ENCODE measurements at regions not wholly inside any gene's neighbourhood (a gene's known extent, or its start where the extent isn't known, plus 50 kb on each side); places are given as distances from the start of the nearest gene placed in this dataset.

DNA sequence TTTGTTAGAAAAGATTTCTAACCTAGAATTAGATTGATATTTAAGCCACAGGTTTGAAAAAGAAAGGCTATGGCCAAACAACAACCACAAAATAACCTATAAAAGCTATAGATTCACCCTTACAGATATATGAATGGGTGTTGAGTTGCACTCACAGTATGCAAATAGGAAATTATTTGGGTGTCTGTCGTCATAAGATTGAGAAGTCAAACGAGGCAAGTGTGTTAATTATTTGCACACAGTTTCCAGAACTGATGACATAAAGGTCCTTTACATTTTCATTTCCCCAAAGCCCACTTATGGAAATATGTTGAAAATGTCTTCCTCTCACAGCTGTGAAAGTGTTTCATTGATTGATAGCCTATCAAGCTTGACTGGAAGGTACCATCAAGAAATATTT, 101.2 kb upstream of the CXCL13 start:
- TF ChIP-seq JARID2 (CRISPR knock-in tag; IDR thresholded peaks at IDR 0.05; ENCODE audit: insufficient replicate concordance): no peak
- no peak for TF ChIP-seq ZNF484 (CRISPR knock-in tag; IDR thresholded peaks at IDR 0.05; ENCODE audit: borderline replicate concordance, low read depth)
- TF ChIP-seq RFXANK (CRISPR knock-in tag; IDR thresholded peaks at IDR 0.05): no peak
- TF ChIP-seq AGO1 (IDR thresholded peaks at IDR 0.05; ENCODE audit: low read depth, low read length, poor library complexity, severe bottlenecking): no peak
- no peak overlapping the region for H3K4me3 ChIP-seq (replicated peaks in 1 of 3; ENCODE audit: insufficient read depth in 1 of 3, low read depth in 2 of 3, low read length in 3 of 3)
- no peak overlapping the region for H3K27ac ChIP-seq (ENCODE audit: extremely low read length, insufficient read depth, low read length)
- no peak for FAIRE-seq
- H4K20me1 ChIP-seq (ENCODE audit: insufficient read depth, low read length): no peaks in the 10 kb centered on the region
- peaks cover 0 to 5% of the 10 kb centered on the region in 2 experiments; a peak in 2 of 5 replicates for H3K27me3 ChIP-seq (ENCODE audit: control insufficient read depth in 1 of 2, insufficient read depth in 2 of 2, low read length in 2 of 2)
- in situ Hi-C loops (cut with HindIII; ENCODE audit: extremely low pct_ligation_motif_present, low pct_unique_long_range_greater_than_20kb): no loop called here
- POLR2A ChIA-PET: no interaction called here
- intact Hi-C loops (cut with micrococcal nuclease; ENCODE audit: unreplicated experiment): no loop called here
- H3K9me3 ChIP-seq (ENCODE audit: low read length): no peaks in the 10 kb centered on the region
- H2AFZ ChIP-seq (ENCODE audit: low read length): no peak overlapping the region
- no peaks in the 10 kb centered on the region for H3K36me3 ChIP-seq (replicated peaks in 1 of 2; ENCODE audit: control insufficient read depth in 1 of 2, insufficient read depth in 2 of 2, low read length in 2 of 2)
- DNase-seq (ENCODE audit: low spot score): no peak
- no peak overlapping the region for H3K9ac ChIP-seq (ENCODE audit: insufficient read depth, low read depth, low read length)
- CTCF ChIA-PET (ENCODE audit: low intra/inter-chr PET ratio, low total read pairs): no interaction called here
- H3K4me2 ChIP-seq (ENCODE audit: low read depth, low read length): no peak overlapping the region
- ATAC-seq: no peak
- no TSS peak for BruUV-seq (replicated peaks)
- no peaks in the 10 kb centered on the region for H3K79me2 ChIP-seq (ENCODE audit: insufficient read depth, low read length)
- H3K4me1 ChIP-seq (ENCODE audit: insufficient read depth, low read length): no peaks in the 10 kb centered on the region
- WGBS (ENCODE audit: low lambda C conversion rate): 3% methylated on average over 2 of the region's 2 CpGs

- Histone ChIP-seq H3K27ac (ENCODE audit: extremely low read length, insufficient read depth, low read length) (no peak overlapping the region), H3K36me3 (replicated peaks in 1 of 2; ENCODE audit: control insufficient read depth in 1 of 2, insufficient read depth in 2 of 2, low read length in 2 of 2) (no peaks in the 10 kb centered on the region), H3K9me3 (ENCODE audit: low read length) (no peaks in the 10 kb centered on the region), H3K4me1 (ENCODE audit: insufficient read depth, low read length) (no peaks in the 10 kb centered on the region), H3K27me3 (ENCODE audit: control insufficient read depth in 1 of 2, insufficient read depth in 2 of 2, low read length in 2 of 2) (peaks cover 0 to 9% of the 10 kb centered on the region in 2 experiments; a peak in 2 of 5 replicates), H4K20me1 (ENCODE audit: insufficient read depth, low read length) (no peaks in the 10 kb centered on the region), H3K4me3 (replicated peaks in 1 of 3; ENCODE audit: insufficient read depth in 1 of 3, low read depth in 2 of 3, low read length in 3 of 3) (no peak overlapping the region), H3K79me2 (ENCODE audit: insufficient read depth, low read length) (no peaks in the 10 kb centered on the region), H2AFZ (ENCODE audit: low read length) (no peak overlapping the region), H3K4me2 (ENCODE audit: low read depth, low read length) (no peak overlapping the region), H3K9ac (ENCODE audit: insufficient read depth, low read depth, low read length) (no peak overlapping the region)
- intact Hi-C loops (cut with micrococcal nuclease; ENCODE audit: unreplicated experiment) (no loop called here), in situ Hi-C loops (cut with HindIII; ENCODE audit: extremely low pct_ligation_motif_present, low pct_unique_long_range_greater_than_20kb) (no loop called here)
- no TSS peak for BruUV-seq (replicated peaks)
- ChIA-PET POLR2A (no interaction called here), CTCF (ENCODE audit: low intra/inter-chr PET ratio, low total read pairs) (no interaction called here)
- no peak for ATAC-seq
- WGBS (ENCODE audit: low lambda C conversion rate): 5% methylated on average over 4 of the region's 4 CpGs
- no peak for FAIRE-seq
- no peak for DNase-seq (ENCODE audit: low spot score)
- TF ChIP-seq ZNF12 (CRISPR knock-in tag; IDR thresholded peaks at IDR 0.05): no peak
- no peak for TF ChIP-seq ZNF703 (CRISPR knock-in tag; IDR thresholded peaks at IDR 0.05; ENCODE audit: borderline replicate concordance)
- no peak for TF ChIP-seq XRCC5 (optimal IDR thresholded peaks at IDR 0.05; ENCODE audit: low read length)
- TF ChIP-seq ZSCAN30 (CRISPR knock-in tag; IDR thresholded peaks at IDR 0.05): no peak
- TF ChIP-seq SNAPC2 (CRISPR knock-in tag; IDR thresholded peaks at IDR 0.05): no peak
- no peak for TF ChIP-seq SOX6 (IDR thresholded peaks at IDR 0.05)
- no peak for TF ChIP-seq SOX6 (CRISPR knock-in tag; IDR thresholded peaks at IDR 0.05)
- TF ChIP-seq ZFP36 (IDR thresholded peaks at IDR 0.05; ENCODE audit: borderline replicate concordance, low read depth, low read length, partially characterized antibody): no peak
- no peak for TF ChIP-seq ZNF792 (CRISPR knock-in tag; IDR thresholded peaks at IDR 0.05)
- TF ChIP-seq ZFP36L1 (CRISPR knock-in tag; IDR thresholded peaks at IDR 0.05): no peak
- no peak for TF ChIP-seq ZNF383 (CRISPR knock-in tag; IDR thresholded peaks at IDR 0.05; ENCODE audit: borderline replicate concordance)
- TF ChIP-seq ATF3 (CRISPR knock-in tag; IDR thresholded peaks at IDR 0.05): no peak
- TF ChIP-seq ZNF773 (CRISPR knock-in tag; IDR thresholded peaks at IDR 0.05; ENCODE audit: borderline replicate concordance): no peak
- no peak for TF ChIP-seq TEAD3 (CRISPR knock-in tag; optimal IDR thresholded peaks at IDR 0.05; ENCODE audit: borderline replicate concordance)
- TF ChIP-seq NR1H2 (CRISPR knock-in tag; IDR thresholded peaks at IDR 0.05; ENCODE audit: borderline replicate concordance, low read depth): no peak
- TF ChIP-seq FOXJ3 (CRISPR knock-in tag; IDR thresholded peaks at IDR 0.05; ENCODE audit: borderline replicate concordance): no peak
Observed at GRCh38 chr4:77505275-77505957, 100.2 kb upstream of the CXCL13 start.

All from HepG2 (cell line).